ENCODE measurements at regions not wholly inside any gene's neighbourhood (a gene's known extent, or its start where the extent isn't known, plus 50 kb on each side); places are given as distances from the start of the nearest gene placed in this dataset.
"Not testable (repeated sequence)": the region's sequence is repeated elsewhere in the genome, so short reads cannot be mapped to it uniquely, and the experiment has no call there.

GRCh38 chr2:220767591-220768255 lies 804.4 kb downstream of the EPHA4 start:
- DNase-seq (ENCODE audit: low read depth in 6 of 9, low spot score in 9 of 9), result no peak

GRCh38 chr2:220775856-220776488 lies 796.1 kb downstream of the EPHA4 start:
- no peak overlapping the region for H3K27ac ChIP-seq (ENCODE audit: low read depth in 1 of 2, low read length in 1 of 2)
- H3K27me3 ChIP-seq (ENCODE audit: control insufficient read depth in 2 of 2, insufficient read depth in 1 of 2, low read length in 1 of 2), result no peaks in the 10 kb centered on the region
- H3K9me3 ChIP-seq (ENCODE audit: control insufficient read depth in 2 of 2, insufficient read depth in 1 of 2, low read length in 1 of 2), result no peaks in the 10 kb centered on the region
- no peaks in the 10 kb centered on the region for H3K36me3 ChIP-seq (ENCODE audit: control insufficient read depth in 2 of 2, insufficient read depth in 2 of 2, low read length in 1 of 2)
- WGBS, result 81% methylated on average over 2 of the region's 2 CpGs
- DNase-seq (ENCODE audit: low read depth in 6 of 9, low spot score in 9 of 9), result no peak
- H3K4me1 ChIP-seq (ENCODE audit: control insufficient read depth in 2 of 2, insufficient read depth in 2 of 2, low read length in 2 of 2), result no peaks in the 10 kb centered on the region
- H3K4me3 ChIP-seq (ENCODE audit: low read length in 2 of 2), result no peak overlapping the region

More at GRCh38 chr2:220767591-220768255, 804.4 kb downstream of the EPHA4 start:
- Histone ChIP-seq H3K36me3 (ENCODE audit: control insufficient read depth in 2 of 2, insufficient read depth in 2 of 2, low read length in 1 of 2) (no peaks in the 10 kb centered on the region), H3K4me3 (ENCODE audit: low read length in 2 of 2) (no peak overlapping the region), H3K27ac (ENCODE audit: low read depth in 1 of 2, low read length in 1 of 2) (no peak overlapping the region), H3K27me3 (ENCODE audit: control insufficient read depth in 2 of 2, insufficient read depth in 1 of 2, low read length in 1 of 2) (no peaks in the 10 kb centered on the region), H3K9me3 (ENCODE audit: control insufficient read depth in 2 of 2, insufficient read depth in 1 of 2, low read length in 1 of 2) (no peaks in the 10 kb centered on the region), H3K4me1 (ENCODE audit: control insufficient read depth in 2 of 2, insufficient read depth in 2 of 2, low read length in 2 of 2) (no peaks in the 10 kb centered on the region)
- 88% methylated on average over 3 of the region's 3 CpGs for WGBS

GRCh38 chr2:220779076-220779475 lies 793.0 kb downstream of the EPHA4 start:
- not testable (repeated sequence) for DNase-seq (ENCODE audit: low read depth in 6 of 9, low spot score in 9 of 9); H3K4me1 ChIP-seq (ENCODE audit: control insufficient read depth in 2 of 2, insufficient read depth in 2 of 2, low read length in 2 of 2); H3K36me3 ChIP-seq (ENCODE audit: control insufficient read depth in 2 of 2, insufficient read depth in 2 of 2, low read length in 1 of 2); H3K4me3 ChIP-seq (ENCODE audit: low read length in 2 of 2); H3K27me3 ChIP-seq (ENCODE audit: control insufficient read depth in 2 of 2, insufficient read depth in 1 of 2, low read length in 1 of 2); H3K9me3 ChIP-seq (ENCODE audit: control insufficient read depth in 2 of 2, insufficient read depth in 1 of 2, low read length in 1 of 2); H3K27ac ChIP-seq (ENCODE audit: low read depth in 1 of 2, low read length in 1 of 2)

GRCh38 chr2:220779511-220779910 lies 792.6 kb downstream of the EPHA4 start:
- H3K4me3 ChIP-seq (ENCODE audit: low read length in 2 of 2), result no peak overlapping the region
- DNase-seq (ENCODE audit: low read depth in 6 of 9, low spot score in 9 of 9), result no peak
- 86% methylated on average over 1 of the region's 1 CpG for WGBS
- no peaks in the 10 kb centered on the region for H3K36me3 ChIP-seq (ENCODE audit: control insufficient read depth in 2 of 2, insufficient read depth in 2 of 2, low read length in 1 of 2)
- peaks cover 0 to 4% of the 10 kb centered on the region in 2 donors for H3K4me1 ChIP-seq (ENCODE audit: control insufficient read depth in 2 of 2, insufficient read depth in 2 of 2, low read length in 2 of 2)
- no peak overlapping the region for H3K27ac ChIP-seq (ENCODE audit: low read depth in 1 of 2, low read length in 1 of 2)
- no peaks in the 10 kb centered on the region for H3K27me3 ChIP-seq (ENCODE audit: control insufficient read depth in 2 of 2, insufficient read depth in 1 of 2, low read length in 1 of 2)
- no peaks in the 10 kb centered on the region for H3K9me3 ChIP-seq (ENCODE audit: control insufficient read depth in 2 of 2, insufficient read depth in 1 of 2, low read length in 1 of 2)

- H3K4me1 ChIP-seq (ENCODE audit: control insufficient read depth in 2 of 2, insufficient read depth in 2 of 2, low read length in 2 of 2), result peaks cover 0 to 4% of the 10 kb centered on the region in 2 donors
- no peaks in the 10 kb centered on the region for H3K36me3 ChIP-seq (ENCODE audit: control insufficient read depth in 2 of 2, insufficient read depth in 2 of 2, low read length in 1 of 2)
- no peaks in the 10 kb centered on the region for H3K27me3 ChIP-seq (ENCODE audit: control insufficient read depth in 2 of 2, insufficient read depth in 1 of 2, low read length in 1 of 2)
- H3K27ac ChIP-seq (ENCODE audit: low read depth in 1 of 2, low read length in 1 of 2), result no peak overlapping the region
- 91% methylated on average over 2 of the region's 2 CpGs for WGBS
- no peak overlapping the region for H3K4me3 ChIP-seq (ENCODE audit: low read length in 2 of 2)
- peak in 2 of 9 donors; percentile 0 to 9 for DNase-seq (ENCODE audit: low read depth in 6 of 9, low spot score in 9 of 9)
- H3K9me3 ChIP-seq (ENCODE audit: control insufficient read depth in 2 of 2, insufficient read depth in 1 of 2, low read length in 1 of 2), result no peaks in the 10 kb centered on the region
Observed at GRCh38 chr2:220779931-220780330, 792.2 kb downstream of the EPHA4 start.

GRCh38 chr2:220781622-220782241 lies 790.4 kb downstream of the EPHA4 start:
- DNase-seq (ENCODE audit: low read depth in 6 of 9, low spot score in 9 of 9), result no peak
- Histone ChIP-seq H3K9me3 (ENCODE audit: control insufficient read depth in 2 of 2, insufficient read depth in 1 of 2, low read length in 1 of 2) (no peaks in the 10 kb centered on the region), H3K4me1 (ENCODE audit: control insufficient read depth in 2 of 2, insufficient read depth in 2 of 2, low read length in 2 of 2) (peaks cover 0 to 4% of the 10 kb centered on the region in 2 donors), H3K27me3 (ENCODE audit: control insufficient read depth in 2 of 2, insufficient read depth in 1 of 2, low read length in 1 of 2) (no peaks in the 10 kb centered on the region), H3K4me3 (ENCODE audit: low read length in 2 of 2) (no peak overlapping the region), H3K27ac (ENCODE audit: low read depth in 1 of 2, low read length in 1 of 2) (no peak overlapping the region), H3K36me3 (ENCODE audit: control insufficient read depth in 2 of 2, insufficient read depth in 2 of 2, low read length in 1 of 2) (no peaks in the 10 kb centered on the region)
- WGBS, result 94% methylated on average over 5 of the region's 5 CpGs

GRCh38 chr2:220782609-220783113 lies 789.4 kb downstream of the EPHA4 start:
- no peak for DNase-seq (ENCODE audit: low read depth in 6 of 9, low spot score in 9 of 9)
- WGBS, result 94% methylated on average over 5 of the region's 5 CpGs
- H3K4me3 ChIP-seq (ENCODE audit: low read length in 2 of 2), result no peak overlapping the region
- H3K9me3 ChIP-seq (ENCODE audit: control insufficient read depth in 2 of 2, insufficient read depth in 1 of 2, low read length in 1 of 2), result no peaks in the 10 kb centered on the region
- H3K27ac ChIP-seq (ENCODE audit: low read depth in 1 of 2, low read length in 1 of 2), result no peak overlapping the region
- H3K4me1 ChIP-seq (ENCODE audit: control insufficient read depth in 2 of 2, insufficient read depth in 2 of 2, low read length in 2 of 2), result peaks cover 0 to 4% of the 10 kb centered on the region in 2 donors
- H3K27me3 ChIP-seq (ENCODE audit: control insufficient read depth in 2 of 2, insufficient read depth in 1 of 2, low read length in 1 of 2), result no peaks in the 10 kb centered on the region
- H3K36me3 ChIP-seq (ENCODE audit: control insufficient read depth in 2 of 2, insufficient read depth in 2 of 2, low read length in 1 of 2), result no peaks in the 10 kb centered on the region

GRCh38 chr2:220783671-220784070 lies 788.4 kb downstream of the EPHA4 start:
- WGBS, result 93% methylated on average over 1 of the region's 1 CpG
- H3K27ac ChIP-seq (ENCODE audit: low read depth in 1 of 2, low read length in 1 of 2), result no peak overlapping the region
- no peaks in the 10 kb centered on the region for H3K9me3 ChIP-seq (ENCODE audit: control insufficient read depth in 2 of 2, insufficient read depth in 1 of 2, low read length in 1 of 2)
- no peak overlapping the region for H3K4me3 ChIP-seq (ENCODE audit: low read length in 2 of 2)
- no peak for DNase-seq (ENCODE audit: low read depth in 6 of 9, low spot score in 9 of 9)
- peaks cover 0 to 4% of the 10 kb centered on the region in 2 donors for H3K4me1 ChIP-seq (ENCODE audit: control insufficient read depth in 2 of 2, insufficient read depth in 2 of 2, low read length in 2 of 2)
- H3K36me3 ChIP-seq (ENCODE audit: control insufficient read depth in 2 of 2, insufficient read depth in 2 of 2, low read length in 1 of 2), result no peaks in the 10 kb centered on the region
- no peaks in the 10 kb centered on the region for H3K27me3 ChIP-seq (ENCODE audit: control insufficient read depth in 2 of 2, insufficient read depth in 1 of 2, low read length in 1 of 2)

- Histone ChIP-seq H3K9me3 (ENCODE audit: control insufficient read depth in 2 of 2, insufficient read depth in 1 of 2, low read length in 1 of 2) (no peaks in the 10 kb centered on the region), H3K27ac (ENCODE audit: low read depth in 1 of 2, low read length in 1 of 2) (no peak overlapping the region), H3K27me3 (ENCODE audit: control insufficient read depth in 2 of 2, insufficient read depth in 1 of 2, low read length in 1 of 2) (no peaks in the 10 kb centered on the region), H3K36me3 (ENCODE audit: control insufficient read depth in 2 of 2, insufficient read depth in 2 of 2, low read length in 1 of 2) (no peaks in the 10 kb centered on the region), H3K4me1 (ENCODE audit: control insufficient read depth in 2 of 2, insufficient read depth in 2 of 2, low read length in 2 of 2) (peaks cover 0 to 4% of the 10 kb centered on the region in 2 donors), H3K4me3 (ENCODE audit: low read length in 2 of 2) (no peak overlapping the region)
- DNase-seq (ENCODE audit: low read depth in 6 of 9, low spot score in 9 of 9), result no peak
- WGBS, result 93% methylated on average over 4 of the region's 4 CpGs
Observed at GRCh38 chr2:220785178-220785577, 786.9 kb downstream of the EPHA4 start.
